IMR-90 (cell line): ENCODE measurements at regions not wholly inside any gene's neighbourhood (a gene's known extent, or its start where the extent isn't known, plus 50 kb on each side); places are given as distances from the start of the nearest gene placed in this dataset.

Experiments
- BHLHE40 ChIP-seq: fragments of 150-350 bp; IDR thresholded peaks from 2 replicates; pipeline ENCODE4 v1.6.1; 2016; ENCODE audit warnings: mild to moderate bottlenecking, low read depth, low read length
- CEBPB ChIP-seq: IDR thresholded peaks from 2 replicates; pipeline ENCODE4 v1.6.1; 2012; ENCODE audit warnings: low read depth, low read length, improper control_type of control experiment
- CHD1 ChIP-seq: IDR thresholded peaks from 2 replicates; pipeline ENCODE4 v1.6.1; 2012; ENCODE audit warnings: low read depth, low read length, improper control_type of control experiment
- CTCF ChIP-seq: conservative IDR thresholded peaks from 2 replicates; pipeline ENCODE4 v1.5.1; 2012; ENCODE audit warnings: mild to moderate bottlenecking, low read depth, low read length, improper control_type of control experiment
- FOS ChIP-seq: fragments of 150-350 bp; IDR thresholded peaks from 2 replicates; pipeline ENCODE4 v1.6.1; 2016; ENCODE audit warnings: low read depth, low read length
- MAFK ChIP-seq: IDR thresholded peaks from 2 replicates; pipeline ENCODE4 v1.6.1; 2012; ENCODE audit warnings: low read depth, low read length, improper control_type of control experiment
- POLR2A ChIP-seq: IDR thresholded peaks from 2 replicates; pipeline ENCODE4 v1.6.1; 2012; ENCODE audit warnings: mild to moderate bottlenecking, low read depth, low read length
- SMC3 ChIP-seq: fragments of 150-350 bp; IDR thresholded peaks from 2 replicates; pipeline ENCODE4 v1.6.1; 2016; ENCODE audit warnings: low read depth, mild to moderate bottlenecking, antibody characterized with exemption, low read length, moderate library complexity

GRCh38 chr6:105746509-105746908 lies 339.6 kb upstream of the PRDM1 start:
- TF ChIP-seq CTCF (no peak), CEBPB (no peak), SMC3 (no peak), BHLHE40 (no peak), CHD1 (no peak), POLR2A (no peak), FOS (no peak), MAFK (no peak)
